Neuronal stem cell (in vitro differentiated cells): ENCODE measurements at regions not wholly inside any gene's neighbourhood (a gene's known extent, or its start where the extent isn't known, plus 50 kb on each side); places are given as distances from the start of the nearest gene placed in this dataset.

ENCODE experiments used
- DNase-seq: peaks from one replicate; pipeline ENCODE4 v3.0.0-alpha.2; 2013; ENCODE audit warnings: low spot score
- H2AFZ ChIP-seq: one replicate; pipeline ENCODE4 v1.6.1; 2013; ENCODE audit warnings: mild to moderate bottlenecking, low read length, inconsistent platforms
- H2AK5ac ChIP-seq: 2 replicates; pipeline ENCODE4 v1.6.1; 2013; ENCODE audit warnings: low read depth, mild to moderate bottlenecking, inconsistent platforms, low read length, moderate library complexity, mixed read lengths
- H2BK120ac ChIP-seq: 2 replicates; pipeline ENCODE4 v1.6.1; 2013; ENCODE audit warnings: low read depth, mild to moderate bottlenecking, inconsistent platforms, low read length, moderate library complexity, mixed read lengths
- H2BK12ac ChIP-seq: one replicate; pipeline ENCODE4 v1.6.1; 2013; ENCODE audit warnings: low read length, inconsistent platforms
- H2BK15ac ChIP-seq: 2 replicates; pipeline ENCODE4 v1.6.1; 2013; ENCODE audit warnings: mild to moderate bottlenecking, low read length, inconsistent platforms, mixed read lengths
- H2BK5ac ChIP-seq: one replicate; pipeline ENCODE4 v1.6.1; 2013; ENCODE audit warnings: inconsistent platforms, mild to moderate bottlenecking, low read length, moderate library complexity
- H3K14ac ChIP-seq: one replicate; pipeline ENCODE4 v1.6.1; 2013; ENCODE audit warnings: low read length, inconsistent platforms
- H3K18ac ChIP-seq: 2 replicates; pipeline ENCODE4 v1.6.1; 2013; ENCODE audit warnings: low read length, inconsistent platforms
- H3K23ac ChIP-seq: 2 replicates; pipeline ENCODE4 v1.6.1; 2013; ENCODE audit warnings: low read depth, mild to moderate bottlenecking, mixed read lengths, low read length, inconsistent platforms; ENCODE audit not compliant: poor library complexity
- H3K27ac ChIP-seq: replicated peaks from 3 replicates; pipeline ENCODE4 v1.5.1; 2013; ENCODE audit warnings: low read length, inconsistent platforms
- H3K27me3 ChIP-seq, 3 experiments: 2 replicates each; pipeline ENCODE4 v1.6.1; 2013; ENCODE audit warnings: low read length in 3 of 3, mild to moderate bottlenecking in 2 of 3, inconsistent platforms in 1 of 3, low read depth in 1 of 3, mixed read lengths in 1 of 3, moderate library complexity in 1 of 3; ENCODE audit not compliant: control insufficient read depth in 3 of 3, insufficient read depth in 3 of 3
- H3K36me3 ChIP-seq, 2 donors: replicated peaks in 1 of 2; 2 replicates each; pipeline ENCODE4 v1.6.1; 2013; ENCODE audit warnings: low read length in 2 of 2; ENCODE audit not compliant: control insufficient read depth in 2 of 2, insufficient read depth in 2 of 2
- H3K4ac ChIP-seq: 2 replicates; pipeline ENCODE4 v1.6.1; 2013; ENCODE audit warnings: inconsistent platforms, mild to moderate bottlenecking, low read length, moderate library complexity
- H3K4me1 ChIP-seq, 2 donors: 1 replicate in 1 of 2; 2 replicates in 1 of 2; pipeline ENCODE4 v1.6.1; 2013; ENCODE audit warnings: low read length in 2 of 2, low read depth in 1 of 2; ENCODE audit not compliant: control insufficient read depth in 2 of 2, insufficient read depth in 1 of 2
- H3K4me2 ChIP-seq: one replicate; pipeline ENCODE4 v1.6.1; 2013; ENCODE audit warnings: mild to moderate bottlenecking, low read length, inconsistent platforms; ENCODE audit not compliant: insufficient read depth, poor library complexity, severe bottlenecking
- H3K4me3 ChIP-seq, 2 donors: 2 replicates each; pipeline ENCODE4 v1.5.1; 2013; ENCODE audit warnings: low read length in 2 of 2, mild to moderate bottlenecking in 2 of 2, inconsistent platforms in 1 of 2, moderate library complexity in 1 of 2
- H3K79me1 ChIP-seq: one replicate; pipeline ENCODE4 v1.6.1; 2013; ENCODE audit warnings: low read depth, mild to moderate bottlenecking, inconsistent platforms, low read length, moderate library complexity
- H3K9ac ChIP-seq: one replicate; pipeline ENCODE4 v1.6.1; 2013; ENCODE audit warnings: mild to moderate bottlenecking, low read depth, low read length, inconsistent platforms; ENCODE audit not compliant: poor library complexity
- H3K9me3 ChIP-seq, 2 donors: replicated peaks in 1 of 2; 2 replicates each; pipeline versions ENCODE3 to v1.6.1; 2013; ENCODE audit warnings: low read length in 2 of 2, mild to moderate bottlenecking in 2 of 2, inconsistent platforms in 1 of 2, low read depth in 1 of 2, mixed read lengths in 1 of 2, moderate library complexity in 1 of 2; ENCODE audit not compliant: control insufficient read depth in 2 of 2, insufficient read depth in 1 of 2
- H4K8ac ChIP-seq: one replicate; pipeline ENCODE4 v1.6.1; 2013; ENCODE audit warnings: low read depth, mild to moderate bottlenecking, inconsistent platforms, low read length, moderate library complexity
- H4K91ac ChIP-seq: one replicate; pipeline ENCODE4 v1.6.1; 2013; ENCODE audit warnings: low read length, low read depth, mild to moderate bottlenecking, inconsistent platforms; ENCODE audit not compliant: poor library complexity
- WGBS, 2 donors: extraction: QIAGEN DNeasy Blood & Tissue Kit; methylation state at CpG; one replicate each; pipeline ENCODE4 v1.1.7; 2013; ENCODE audit warnings: missing lambda C conversion rate in 2 of 2, mixed read lengths in 1 of 2; ENCODE audit not compliant: insufficient read length in 2 of 2, insufficient replicate concordance in 1 of 2; ENCODE audit errors: extremely low coverage in 2 of 2; 5-methylcytosine and 5-hydroxymethylcytosine counted together

GRCh38 chr17:5672141-5672540 lies 87.8 kb upstream of the NLRP1 start:
- H2AK5ac ChIP-seq = peak overlapping the region; percentile 22
- H2BK5ac ChIP-seq = no peak overlapping the region
- WGBS, 2 donors = no CpG with 5 or more reads among the region's 3 CpGs
- H3K14ac ChIP-seq = peak overlapping the region; percentile 11
- H3K4ac ChIP-seq = no peak overlapping the region
- H3K9me3 ChIP-seq = no peaks in the 10 kb centered on the region
- no peak overlapping the region for H2BK12ac ChIP-seq
- no peak overlapping the region for H4K8ac ChIP-seq
- no peaks in the 10 kb centered on the region for H3K36me3 ChIP-seq
- no peak overlapping the region for H3K9ac ChIP-seq
- no peak overlapping the region for H3K4me3 ChIP-seq
- no peak overlapping the region for H2BK15ac ChIP-seq
- no peak overlapping the region for H4K91ac ChIP-seq
- H3K4me1 ChIP-seq = no peaks in the 10 kb centered on the region
- H3K27ac ChIP-seq = no peak overlapping the region
- H3K27me3 ChIP-seq = no peaks in the 10 kb centered on the region
- no peak overlapping the region for H2BK120ac ChIP-seq
- DNase-seq = no peak
- no peaks in the 10 kb centered on the region for H3K79me1 ChIP-seq
- H2AFZ ChIP-seq = no peak overlapping the region
- H3K23ac ChIP-seq = no peak overlapping the region
- no peak overlapping the region for H3K4me2 ChIP-seq
- peak overlapping the region; percentile 53 for H3K18ac ChIP-seq

GRCh38 chr17:5672815-5673430 lies 88.6 kb upstream of the NLRP1 start:
- Histone ChIP-seq H3K27ac (no peak overlapping the region), H2AFZ (no peak overlapping the region), H4K8ac (no peak overlapping the region), H4K91ac (no peak overlapping the region), H3K14ac (no peak overlapping the region), H3K9ac (no peak overlapping the region), H3K4ac (no peak overlapping the region), H3K27me3 (peaks cover 0 to 1% (median 0%) of the 10 kb centered on the region in 3 experiments), H3K4me3 (no peak overlapping the region), H3K79me1 (no peaks in the 10 kb centered on the region), H2BK15ac (no peak overlapping the region), H3K18ac (no peak overlapping the region), H3K4me2 (no peak overlapping the region), H2BK12ac (no peak overlapping the region), H3K23ac (no peak overlapping the region), H3K36me3 (no peaks in the 10 kb centered on the region), H2AK5ac (no peak overlapping the region), H3K9me3 (no peaks in the 10 kb centered on the region), H2BK120ac (no peak overlapping the region), H2BK5ac (no peak overlapping the region), H3K4me1 (no peaks in the 10 kb centered on the region)
- no peak for DNase-seq
- no CpG with 5 or more reads among the region's 5 CpGs for WGBS, 2 donors

- no peaks in the 10 kb centered on the region for H3K9me3 ChIP-seq
- H2AK5ac ChIP-seq = no peak overlapping the region
- no peaks in the 10 kb centered on the region for H3K79me1 ChIP-seq
- WGBS, 2 donors = no CpG with 5 or more reads among the region's 6 CpGs
- H3K27ac ChIP-seq = no peak overlapping the region
- H2AFZ ChIP-seq = no peak overlapping the region
- no peak overlapping the region for H3K18ac ChIP-seq
- peaks cover 0 to 8% (median 0%) of the 10 kb centered on the region in 3 experiments for H3K27me3 ChIP-seq
- H3K9ac ChIP-seq = no peak overlapping the region
- H3K4me3 ChIP-seq = no peak overlapping the region
- no peak overlapping the region for H4K8ac ChIP-seq
- H3K14ac ChIP-seq = no peak overlapping the region
- no peak overlapping the region for H4K91ac ChIP-seq
- H2BK12ac ChIP-seq = no peak overlapping the region
- H2BK15ac ChIP-seq = no peak overlapping the region
- no peaks in the 10 kb centered on the region for H3K36me3 ChIP-seq
- H3K23ac ChIP-seq = no peak overlapping the region
- no peak for DNase-seq
- H2BK120ac ChIP-seq = no peak overlapping the region
- no peaks in the 10 kb centered on the region for H3K4me1 ChIP-seq
- H2BK5ac ChIP-seq = no peak overlapping the region
- H3K4ac ChIP-seq = no peak overlapping the region
- H3K4me2 ChIP-seq = no peak overlapping the region
Measured at GRCh38 chr17:5675625-5676421, 91.5 kb upstream of the NLRP1 start.

GRCh38 chr17:5677620-5678019 lies 93.3 kb upstream of the NLRP1 start:
- no peak overlapping the region for H3K4me2 ChIP-seq
- no peaks in the 10 kb centered on the region for H3K36me3 ChIP-seq
- no peak overlapping the region for H2AK5ac ChIP-seq
- H3K4me1 ChIP-seq = no peaks in the 10 kb centered on the region
- no CpG with 5 or more reads among the region's 1 CpG for WGBS, 2 donors
- no peak overlapping the region for H4K91ac ChIP-seq
- DNase-seq = no peak
- no peak overlapping the region for H2BK5ac ChIP-seq
- no peak overlapping the region for H2BK12ac ChIP-seq
- no peak overlapping the region for H3K18ac ChIP-seq
- no peak overlapping the region for H3K27ac ChIP-seq
- no peaks in the 10 kb centered on the region for H3K9me3 ChIP-seq
- H3K4me3 ChIP-seq = no peak overlapping the region
- H3K27me3 ChIP-seq = peaks cover 0 to 8% (median 0%) of the 10 kb centered on the region in 3 experiments
- no peak overlapping the region for H3K23ac ChIP-seq
- no peak overlapping the region for H3K4ac ChIP-seq
- H3K9ac ChIP-seq = no peak overlapping the region
- no peaks in the 10 kb centered on the region for H3K79me1 ChIP-seq
- H4K8ac ChIP-seq = no peak overlapping the region
- H3K14ac ChIP-seq = no peak overlapping the region
- no peak overlapping the region for H2AFZ ChIP-seq
- no peak overlapping the region for H2BK120ac ChIP-seq
- no peak overlapping the region for H2BK15ac ChIP-seq
